Right lobe of liver (tissue), 6 donors: ENCODE measurements at regions not wholly inside any gene's neighbourhood (a gene's known extent, or its start where the extent isn't known, plus 50 kb on each side); places are given as distances from the start of the nearest gene placed in this dataset.
"Not testable (repeated sequence)": the region's sequence is repeated elsewhere in the genome, so short reads cannot be mapped to it uniquely, and the experiment has no call there.

Experiments used
- ATAC-seq, 4 donors: fragments of 200-7000 bp; cut with Tn5 transposase; one replicate each; pipeline ENCODE4 v1.9.1; 2020; ENCODE audit warnings: mild to moderate bottlenecking in 4 of 4, moderate library complexity in 4 of 4
- DNase-seq, 3 donors: peaks; one replicate each; pipeline ENCODE4 v3.0.0-alpha.2; 2020
- H3K27ac ChIP-seq, 3 donors: fragments of 200-600 bp; one replicate each; pipeline ENCODE4 v1.8.0; 2022
- H3K27me3 ChIP-seq, 2 donors: fragments of 200-600 bp; one replicate each; pipeline ENCODE4 v1.8.0; 2022
- H3K36me3 ChIP-seq, 4 donors: fragments of 200-600 bp; sonication (generic) in 1 of 4; one replicate each; pipeline versions ENCODE4 v1.5.1 to v1.8.0; 2017 to 2022; ENCODE audit warnings: control low read depth in 1 of 4
- H3K4me1 ChIP-seq, 4 donors: fragments of 200-600 bp; sonication (generic) in 1 of 4; one replicate each; pipeline versions ENCODE4 v1.5.1 to v1.8.0; 2017 to 2022; ENCODE audit warnings: control low read depth in 1 of 4
- H3K4me3 ChIP-seq, 3 donors: fragments of 200-600 bp; one replicate each; pipeline ENCODE4 v1.8.0; 2022
- H3K9me3 ChIP-seq, 4 donors: fragments of 200-600 bp; sonication (generic) in 1 of 4; one replicate each; pipeline versions ENCODE4 v1.5.1 to v1.8.0; 2017 to 2022; ENCODE audit warnings: control low read depth in 1 of 4
- CTCF ChIP-seq, 4 donors: fragments of 200-600 bp in 3 of 4; fragments of 450-650 bp in 1 of 4; IDR thresholded peaks; one replicate each; pipeline versions ENCODE4 v1.5.1 to v1.8.0; 2016 to 2022; ENCODE audit warnings: antibody characterized with exemption in 4 of 4, mild to moderate bottlenecking in 2 of 4
- POLR2A ChIP-seq: fragments of 450-650 bp; IDR thresholded peaks from one replicate; pipeline ENCODE4 v1.6.1; 2017; ENCODE audit warnings: antibody characterized with exemption, mild to moderate bottlenecking
- WGBS: methylation state at CpG from one replicate; pipeline ENCODE4 v1.1.6; 2018; ENCODE audit warnings: low coverage, low lambda C conversion rate; ENCODE audit not compliant: insufficient coverage; ENCODE audit errors: missing lambda C conversion rate; 5-methylcytosine and 5-hydroxymethylcytosine counted together
- intact Hi-C, 2 donors: fragments of 100-400 bp; cut with DNase I; formaldehyde crosslinking; loops; one replicate each; pipeline versions ENCODE4 v1.11.2 to v1.14.1; 2022
- donor health status: DM: no; HTN: yes; CAD: no.
- donor health status: DM: no; HTN: no; CAD: no.
- donor health status: DM: no; HTN: no; CAD: no.
- donor health status: DM: no; HTN: yes; CAD: no.
- donor health status: DM: no; HTN: yes; CAD: no.

GRCh38 chr17:31621566-31621965 is 230.1 kb downstream of the RAB11FIP4 start:
- no peak overlapping the region for H3K27ac ChIP-seq
- no peak for ATAC-seq
- TF ChIP-seq POLR2A: no peak
- no peak for TF ChIP-seq CTCF (IDR thresholded peaks at IDR 0.05)
- H3K36me3 ChIP-seq: no peaks in the 10 kb centered on the region
- no peaks in the 10 kb centered on the region for H3K27me3 ChIP-seq
- 81% methylated on average over 4 of the region's 4 CpGs for whole genome bisulfite sequencing
- no peak for DNase-seq
- no peak overlapping the region for H3K4me3 ChIP-seq
- no peaks in the 10 kb centered on the region for H3K9me3 ChIP-seq
- intact Hi-C loops: no loop called here
- no peaks in the 10 kb centered on the region for H3K4me1 ChIP-seq

- H3K4me1 ChIP-seq, intact Hi-C loops, DNase-seq, H3K4me3 ChIP-seq, H3K9me3 ChIP-seq, H3K27ac ChIP-seq, H3K27me3 ChIP-seq, H3K36me3 ChIP-seq, ATAC-seq: not testable (repeated sequence)
- WGBS: no CpG with 5 or more reads among the region's 4 CpGs
Observed at GRCh38 chr17:31611053-31611452, 219.6 kb downstream of the RAB11FIP4 start.

- no peak overlapping the region for H3K27ac ChIP-seq
Observed at GRCh38 chr17:31609996-31610910, 218.8 kb downstream of the RAB11FIP4 start.

GRCh38 chr17:31609331-31609730 is 217.9 kb downstream of the RAB11FIP4 start:
- Histone ChIP-seq H3K27me3 (no peaks in the 10 kb centered on the region), H3K36me3 (no peaks in the 10 kb centered on the region), H3K4me3 (no peak overlapping the region), H3K4me1 (no peaks in the 10 kb centered on the region), H3K9me3 (no peaks in the 10 kb centered on the region), H3K27ac (no peak overlapping the region)
- TF ChIP-seq CTCF (IDR thresholded peaks at IDR 0.05): no peak
- TF ChIP-seq POLR2A: no peak
- DNase-seq: no peak
- ATAC-seq: no peak
- intact Hi-C loops: no loop called here
- 57% methylated on average over 1 of the region's 3 CpGs for WGBS

More at GRCh38 chr17:31609996-31610910, 218.8 kb downstream of the RAB11FIP4 start:
- intact Hi-C loops: no loop called here
- no peaks in the 10 kb centered on the region for H3K36me3 ChIP-seq
- no peak for ATAC-seq
- no peaks in the 10 kb centered on the region for H3K4me1 ChIP-seq
- TF ChIP-seq POLR2A: no peak
- no peak for TF ChIP-seq CTCF (IDR thresholded peaks at IDR 0.05)
- no peaks in the 10 kb centered on the region for H3K9me3 ChIP-seq
- 98% methylated on average over 4 of the region's 6 CpGs for WGBS
- no peaks in the 10 kb centered on the region for H3K27me3 ChIP-seq
- no peak overlapping the region for H3K4me3 ChIP-seq
- DNase-seq: no peak

GRCh38 chr17:31608659-31609254 is 217.3 kb downstream of the RAB11FIP4 start:
- no peak for DNase-seq
- Histone ChIP-seq H3K27me3 (no peaks in the 10 kb centered on the region), H3K9me3 (no peaks in the 10 kb centered on the region), H3K27ac (no peak overlapping the region), H3K4me3 (no peak overlapping the region), H3K36me3 (no peaks in the 10 kb centered on the region), H3K4me1 (no peaks in the 10 kb centered on the region)
- 72% methylated on average over 3 of the region's 3 CpGs for WGBS
- no peak for ATAC-seq
- TF ChIP-seq POLR2A (no peak), CTCF (IDR thresholded peaks at IDR 0.05) (no peak)
- intact Hi-C loops: no loop called here
